ENCODE measurements at regions not wholly inside any gene's neighbourhood (a gene's known extent, or its start where the extent isn't known, plus 50 kb on each side); places are given as distances from the start of the nearest gene placed in this dataset.

DNA sequence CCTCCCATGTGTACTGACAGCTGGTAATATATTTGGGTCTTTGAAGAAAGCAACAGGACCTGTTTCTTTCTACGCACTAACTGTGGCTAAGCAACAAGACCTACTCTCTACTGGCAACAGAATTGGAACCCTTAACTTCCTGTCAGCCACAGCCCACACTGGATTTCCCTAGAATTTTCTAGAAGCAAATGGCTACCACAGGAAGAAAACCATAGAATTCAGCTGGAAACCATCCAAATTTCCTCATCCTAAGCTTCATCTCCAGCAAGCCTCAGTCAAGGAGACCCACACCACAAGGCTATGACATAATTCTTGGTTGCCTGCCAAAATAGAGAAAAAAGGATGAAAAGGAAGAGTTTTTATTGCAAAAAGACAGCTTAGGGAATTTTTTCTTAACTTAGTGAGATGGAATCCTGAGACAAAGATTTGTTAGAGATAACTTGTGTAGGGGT lies 171.8 kb upstream of the TNC start (continued):
- TF ChIP-seq, protein P1, sequence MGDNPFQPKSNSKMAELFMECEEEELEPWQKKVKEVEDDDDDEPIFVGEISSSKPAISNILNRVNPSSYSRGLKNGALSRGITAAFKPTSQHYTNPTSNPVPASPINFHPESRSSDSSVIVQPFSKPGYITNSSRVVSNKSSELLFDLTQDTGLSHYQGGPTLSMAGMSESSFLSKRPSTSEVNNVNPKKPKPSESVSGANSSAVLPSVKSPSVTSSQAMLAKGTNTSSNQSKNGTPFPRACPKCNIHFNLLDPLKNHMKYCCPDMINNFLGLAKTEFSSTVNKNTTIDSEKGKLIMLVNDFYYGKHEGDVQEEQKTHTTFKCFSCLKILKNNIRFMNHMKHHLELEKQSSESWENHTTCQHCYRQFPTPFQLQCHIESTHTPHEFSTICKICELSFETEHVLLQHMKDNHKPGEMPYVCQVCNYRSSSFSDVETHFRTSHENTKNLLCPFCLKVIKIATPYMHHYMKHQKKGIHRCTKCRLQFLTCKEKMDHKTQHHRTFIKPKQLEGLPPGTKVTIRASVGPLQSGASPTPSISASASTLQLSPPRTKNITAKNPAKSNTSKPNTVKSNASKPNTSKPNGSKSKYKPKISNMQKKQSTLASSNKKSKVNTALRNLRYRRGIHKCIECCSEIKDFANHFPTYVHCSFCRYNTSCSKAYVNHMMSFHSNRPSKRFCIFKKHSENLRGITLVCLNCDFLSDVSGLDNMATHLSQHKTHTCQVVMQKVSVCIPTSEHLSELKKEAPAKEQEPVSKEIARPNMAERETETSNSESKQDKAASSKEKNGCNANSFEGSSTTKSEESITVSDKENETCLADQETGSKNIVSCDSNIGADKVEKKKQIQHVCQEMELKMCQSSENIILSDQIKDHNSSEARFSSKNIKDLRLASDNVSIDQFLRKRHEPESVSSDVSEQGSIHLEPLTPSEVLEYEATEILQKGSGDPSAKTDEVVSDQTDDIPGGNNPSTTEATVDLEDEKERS (CRISPR knock-in tag; IDR thresholded peaks at IDR 0.05): no peak

DNA sequence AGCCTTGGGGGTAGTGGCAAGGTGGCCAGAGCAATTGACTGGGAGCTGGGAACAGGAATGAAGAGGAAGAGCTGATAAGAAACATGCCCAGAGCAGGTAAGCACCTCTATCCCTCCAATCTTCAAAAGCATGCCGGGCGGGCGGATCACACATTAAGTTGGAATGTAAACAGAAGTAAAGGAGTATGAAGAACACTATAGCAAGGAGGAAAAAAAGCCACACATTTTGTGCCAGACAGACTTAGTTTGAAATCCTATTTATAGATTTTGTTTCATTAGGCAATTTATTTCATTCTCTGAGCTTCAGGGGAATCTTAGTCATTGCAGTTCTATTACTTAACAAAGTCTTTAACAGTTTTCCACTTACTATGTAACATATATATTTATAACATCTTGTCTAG lies 173.9 kb upstream of the TNC start:
- no TSS peak for BruUV-seq (replicated peaks)
- Histone ChIP-seq H3K36me3 (replicated peaks in 1 of 2; ENCODE audit: control insufficient read depth in 1 of 2, insufficient read depth in 2 of 2, low read length in 2 of 2) (no peaks in the 10 kb centered on the region), H3K79me2 (ENCODE audit: insufficient read depth, low read length) (no peaks in the 10 kb centered on the region), H4K20me1 (ENCODE audit: insufficient read depth, low read length) (no peaks in the 10 kb centered on the region), H3K9ac (ENCODE audit: insufficient read depth, low read depth, low read length) (no peak overlapping the region), H3K4me3 (replicated peaks in 1 of 3; ENCODE audit: insufficient read depth in 1 of 3, low read depth in 2 of 3, low read length in 3 of 3) (no peak overlapping the region), H2AFZ (ENCODE audit: low read length) (no peak overlapping the region), H3K27me3 (ENCODE audit: control insufficient read depth in 1 of 2, insufficient read depth in 2 of 2, low read length in 2 of 2) (no peaks in the 10 kb centered on the region), H3K27ac (ENCODE audit: extremely low read length, insufficient read depth, low read length) (no peak overlapping the region), H3K9me3 (ENCODE audit: low read length) (no peaks in the 10 kb centered on the region), H3K4me1 (ENCODE audit: insufficient read depth, low read length) (no peaks in the 10 kb centered on the region), H3K4me2 (ENCODE audit: low read depth, low read length) (no peak overlapping the region)
- FAIRE-seq (no peak), DNase-seq (ENCODE audit: low spot score) (no peak), ATAC-seq (no peak)
- WGBS (ENCODE audit: low lambda C conversion rate): 4% methylated on average over 3 of the region's 3 CpGs
- POLR2A ChIA-PET: no interaction called here
- CTCF ChIA-PET (ENCODE audit: low intra/inter-chr PET ratio, low total read pairs): no interaction called here
- in situ Hi-C loops (cut with HindIII; ENCODE audit: extremely low pct_ligation_motif_present, low pct_unique_long_range_greater_than_20kb) (no loop called here), intact Hi-C loops (cut with micrococcal nuclease; ENCODE audit: unreplicated experiment) (no loop called here)
- TF ChIP-seq KMT2A (CRISPR knock-in tag; IDR thresholded peaks at IDR 0.05) (no peak), KLF16 (CRISPR knock-in tag; IDR thresholded peaks at IDR 0.05) (no peak), RARA (CRISPR knock-in tag; IDR thresholded peaks at IDR 0.05) (no peak), HNRNPK (IDR thresholded peaks at IDR 0.05; ENCODE audit: low read depth, low read length, poor library complexity, severe bottlenecking) (no peak), NRL (CRISPR knock-in tag; IDR thresholded peaks at IDR 0.05; ENCODE audit: borderline replicate concordance) (no peak), ARID2 (CRISPR knock-in tag; IDR thresholded peaks at IDR 0.05; ENCODE audit: borderline replicate concordance) (no peak)
- TF ChIP-seq, protein P2, sequence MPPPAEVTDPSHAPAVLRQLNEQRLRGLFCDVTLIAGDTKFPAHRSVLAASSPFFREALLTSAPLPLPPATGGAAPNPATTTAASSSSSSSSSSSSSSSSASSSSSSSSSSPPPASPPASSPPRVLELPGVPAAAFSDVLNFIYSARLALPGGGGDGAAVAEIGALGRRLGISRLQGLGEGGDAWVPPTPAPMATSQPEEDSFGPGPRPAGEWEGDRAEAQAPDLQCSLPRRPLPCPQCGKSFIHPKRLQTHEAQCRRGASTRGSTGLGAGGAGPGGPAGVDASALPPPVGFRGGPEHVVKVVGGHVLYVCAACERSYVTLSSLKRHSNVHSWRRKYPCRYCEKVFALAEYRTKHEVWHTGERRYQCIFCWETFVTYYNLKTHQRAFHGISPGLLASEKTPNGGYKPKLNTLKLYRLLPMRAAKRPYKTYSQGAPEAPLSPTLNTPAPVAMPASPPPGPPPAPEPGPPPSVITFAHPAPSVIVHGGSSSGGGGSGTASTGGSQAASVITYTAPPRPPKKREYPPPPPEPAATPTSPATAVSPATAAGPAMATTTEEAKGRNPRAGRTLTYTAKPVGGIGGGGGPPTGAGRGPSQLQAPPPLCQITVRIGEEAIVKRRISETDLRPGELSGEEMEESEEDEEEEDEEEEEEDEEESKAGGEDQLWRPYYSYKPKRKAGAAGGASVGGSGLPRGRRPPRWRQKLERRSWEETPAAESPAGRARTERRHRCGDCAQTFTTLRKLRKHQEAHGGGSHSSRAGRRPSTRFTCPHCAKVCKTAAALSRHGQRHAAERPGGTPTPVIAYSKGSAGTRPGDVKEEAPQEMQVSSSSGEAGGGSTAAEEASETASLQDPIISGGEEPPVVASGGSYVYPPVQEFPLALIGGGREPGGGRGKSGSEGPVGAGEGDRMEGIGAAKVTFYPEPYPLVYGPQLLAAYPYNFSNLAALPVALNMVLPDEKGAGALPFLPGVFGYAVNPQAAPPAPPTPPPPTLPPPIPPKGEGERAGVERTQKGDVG (CRISPR knock-in tag; IDR thresholded peaks at IDR 0.05; ENCODE audit: borderline replicate concordance): no peak
- TF ChIP-seq, protein P3, sequence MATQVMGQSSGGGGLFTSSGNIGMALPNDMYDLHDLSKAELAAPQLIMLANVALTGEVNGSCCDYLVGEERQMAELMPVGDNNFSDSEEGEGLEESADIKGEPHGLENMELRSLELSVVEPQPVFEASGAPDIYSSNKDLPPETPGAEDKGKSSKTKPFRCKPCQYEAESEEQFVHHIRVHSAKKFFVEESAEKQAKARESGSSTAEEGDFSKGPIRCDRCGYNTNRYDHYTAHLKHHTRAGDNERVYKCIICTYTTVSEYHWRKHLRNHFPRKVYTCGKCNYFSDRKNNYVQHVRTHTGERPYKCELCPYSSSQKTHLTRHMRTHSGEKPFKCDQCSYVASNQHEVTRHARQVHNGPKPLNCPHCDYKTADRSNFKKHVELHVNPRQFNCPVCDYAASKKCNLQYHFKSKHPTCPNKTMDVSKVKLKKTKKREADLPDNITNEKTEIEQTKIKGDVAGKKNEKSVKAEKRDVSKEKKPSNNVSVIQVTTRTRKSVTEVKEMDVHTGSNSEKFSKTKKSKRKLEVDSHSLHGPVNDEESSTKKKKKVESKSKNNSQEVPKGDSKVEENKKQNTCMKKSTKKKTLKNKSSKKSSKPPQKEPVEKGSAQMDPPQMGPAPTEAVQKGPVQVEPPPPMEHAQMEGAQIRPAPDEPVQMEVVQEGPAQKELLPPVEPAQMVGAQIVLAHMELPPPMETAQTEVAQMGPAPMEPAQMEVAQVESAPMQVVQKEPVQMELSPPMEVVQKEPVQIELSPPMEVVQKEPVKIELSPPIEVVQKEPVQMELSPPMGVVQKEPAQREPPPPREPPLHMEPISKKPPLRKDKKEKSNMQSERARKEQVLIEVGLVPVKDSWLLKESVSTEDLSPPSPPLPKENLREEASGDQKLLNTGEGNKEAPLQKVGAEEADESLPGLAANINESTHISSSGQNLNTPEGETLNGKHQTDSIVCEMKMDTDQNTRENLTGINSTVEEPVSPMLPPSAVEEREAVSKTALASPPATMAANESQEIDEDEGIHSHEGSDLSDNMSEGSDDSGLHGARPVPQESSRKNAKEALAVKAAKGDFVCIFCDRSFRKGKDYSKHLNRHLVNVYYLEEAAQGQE (IDR thresholded peaks at IDR 0.05; ENCODE audit: borderline replicate concordance in 1 of 2, low read depth in 1 of 2, low read length in 2 of 2): no peak
- TF ChIP-seq, protein P4, sequence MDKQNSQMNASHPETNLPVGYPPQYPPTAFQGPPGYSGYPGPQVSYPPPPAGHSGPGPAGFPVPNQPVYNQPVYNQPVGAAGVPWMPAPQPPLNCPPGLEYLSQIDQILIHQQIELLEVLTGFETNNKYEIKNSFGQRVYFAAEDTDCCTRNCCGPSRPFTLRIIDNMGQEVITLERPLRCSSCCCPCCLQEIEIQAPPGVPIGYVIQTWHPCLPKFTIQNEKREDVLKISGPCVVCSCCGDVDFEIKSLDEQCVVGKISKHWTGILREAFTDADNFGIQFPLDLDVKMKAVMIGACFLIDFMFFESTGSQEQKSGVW (CRISPR knock-in tag; IDR thresholded peaks at IDR 0.05; ENCODE audit: borderline replicate concordance): no peak
